ENCODE measurements at regions not wholly inside any gene's neighbourhood (a gene's known extent, or its start where the extent isn't known, plus 50 kb on each side); places are given as distances from the start of the nearest gene placed in this dataset.

DNA sequence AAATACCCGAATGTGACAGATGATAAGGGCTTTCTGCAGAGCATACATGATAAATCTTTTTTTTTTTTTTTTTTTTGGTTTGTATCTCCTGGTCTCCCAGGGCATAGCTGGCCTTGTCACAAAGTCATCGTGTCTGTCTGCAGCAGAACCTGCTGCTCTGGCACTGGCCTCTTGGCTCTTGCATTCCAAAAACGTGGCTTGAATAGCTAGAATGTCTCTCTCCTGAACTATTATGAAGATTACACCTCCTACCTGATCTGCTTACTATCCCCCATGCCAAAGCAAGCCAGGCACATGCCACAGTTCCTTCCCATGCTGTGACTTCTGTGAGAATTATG lies 50.4 kb upstream of the SCRG1 start:
- Histone ChIP-seq H3K9me3 (ENCODE audit: control insufficient read depth, insufficient read depth, low read length) (no peaks in the 10 kb centered on the region), H3K27ac (ENCODE audit: low read depth, low read length) (peak overlapping the region; percentile 45), H3K4me3 (ENCODE audit: low read depth, low read length) (no peak overlapping the region), H3K4me1 (ENCODE audit: control insufficient read depth, insufficient read depth, low read length) (peaks cover 3% of the 10 kb centered on the region), H3K36me3 (ENCODE audit: control insufficient read depth, insufficient read depth, low read length) (no peaks in the 10 kb centered on the region), H3K27me3 (ENCODE audit: control insufficient read depth, insufficient read depth, low read length) (no peaks in the 10 kb centered on the region)
- WGBS (ENCODE audit: insufficient coverage) = 40% methylated on average over 1 of the region's 3 CpGs
- DNase-seq (ENCODE audit: low read depth in 4 of 6, low spot score in 6 of 6) = peak in 1 of 6 donors; percentile 1

DNA sequence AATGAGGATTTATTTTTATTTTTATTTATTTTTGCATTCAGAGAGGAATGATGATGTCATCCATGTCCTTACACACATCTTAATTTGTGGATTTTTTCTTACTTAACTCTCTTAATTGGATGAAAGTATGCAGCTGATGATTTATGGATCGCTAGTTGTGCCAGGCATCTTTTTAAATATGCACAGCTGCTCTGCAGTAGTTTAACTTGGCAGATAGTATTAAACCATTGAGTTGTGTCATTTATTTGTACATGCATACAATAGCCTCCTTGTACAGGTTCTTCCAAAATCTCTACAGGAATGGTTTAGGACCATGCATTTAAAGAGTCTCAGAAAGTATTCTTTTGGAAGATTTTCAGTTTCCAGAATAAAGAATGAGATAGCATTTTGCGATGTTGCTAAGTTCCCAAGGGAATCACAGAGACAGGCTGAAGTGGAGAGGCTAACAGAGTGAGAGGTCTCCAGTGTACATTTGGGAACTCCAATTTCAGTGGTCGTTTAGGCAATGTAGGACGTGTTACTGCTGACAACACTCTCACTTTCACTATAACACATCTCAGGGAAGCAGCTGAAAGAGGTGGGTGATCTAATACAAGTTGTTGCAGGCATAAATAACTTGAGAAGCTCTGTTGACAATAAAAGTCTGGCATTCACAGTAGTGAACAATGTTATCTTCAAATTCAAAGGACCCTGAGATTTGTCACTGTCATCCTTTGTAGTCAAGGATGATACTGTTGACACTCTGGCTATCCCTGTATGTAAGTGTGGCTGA lies 49.9 kb upstream of the SCRG1 start:
- H3K27ac ChIP-seq (ENCODE audit: low read depth, low read length) = peak overlapping the region; percentile 45
- no peak overlapping the region for H3K4me3 ChIP-seq (ENCODE audit: low read depth, low read length)
- H3K9me3 ChIP-seq (ENCODE audit: control insufficient read depth, insufficient read depth, low read length) = no peaks in the 10 kb centered on the region
- peak in 5 of 6 donors; percentile 11 to 74 (median 29) for DNase-seq (ENCODE audit: low read depth in 4 of 6, low spot score in 6 of 6)
- H3K27me3 ChIP-seq (ENCODE audit: control insufficient read depth, insufficient read depth, low read length) = no peaks in the 10 kb centered on the region
- no peaks in the 10 kb centered on the region for H3K36me3 ChIP-seq (ENCODE audit: control insufficient read depth, insufficient read depth, low read length)
- H3K4me1 ChIP-seq (ENCODE audit: control insufficient read depth, insufficient read depth, low read length) = peaks cover 3% of the 10 kb centered on the region
- 0% methylated on average over 1 of the region's 4 CpGs for WGBS (ENCODE audit: insufficient coverage)

All from spinal cord (tissue), 9 donors.